LNCaP clone FGC (cell line): ENCODE measurements at regions not wholly inside any gene's neighbourhood (a gene's known extent, or its start where the extent isn't known, plus 50 kb on each side); places are given as distances from the start of the nearest gene placed in this dataset.
A peak's percentile ranks its signal among the peaks of the same experiment; 100 is the strongest.

ENCODE experiments used
- DNase-seq: peaks from one replicate; pipeline ENCODE4 v3.0.0-alpha.2; 2011; ENCODE audit warnings: low read depth
- H3K4me3 ChIP-seq: 2 replicates; pipeline ENCODE4 v1.5.1; 2011; ENCODE audit warnings: mild to moderate bottlenecking, low read depth, low read length, control low read depth
- TF ChIP-seq, protein P1 (sequence below): IDR thresholded peaks from 2 replicates; pipeline ENCODE4 v1.5.1; 2012; ENCODE audit warnings: mild to moderate bottlenecking; ENCODE audit not compliant: control insufficient read depth, insufficient read depth; ENCODE audit errors: extremely low read depth

DNA sequence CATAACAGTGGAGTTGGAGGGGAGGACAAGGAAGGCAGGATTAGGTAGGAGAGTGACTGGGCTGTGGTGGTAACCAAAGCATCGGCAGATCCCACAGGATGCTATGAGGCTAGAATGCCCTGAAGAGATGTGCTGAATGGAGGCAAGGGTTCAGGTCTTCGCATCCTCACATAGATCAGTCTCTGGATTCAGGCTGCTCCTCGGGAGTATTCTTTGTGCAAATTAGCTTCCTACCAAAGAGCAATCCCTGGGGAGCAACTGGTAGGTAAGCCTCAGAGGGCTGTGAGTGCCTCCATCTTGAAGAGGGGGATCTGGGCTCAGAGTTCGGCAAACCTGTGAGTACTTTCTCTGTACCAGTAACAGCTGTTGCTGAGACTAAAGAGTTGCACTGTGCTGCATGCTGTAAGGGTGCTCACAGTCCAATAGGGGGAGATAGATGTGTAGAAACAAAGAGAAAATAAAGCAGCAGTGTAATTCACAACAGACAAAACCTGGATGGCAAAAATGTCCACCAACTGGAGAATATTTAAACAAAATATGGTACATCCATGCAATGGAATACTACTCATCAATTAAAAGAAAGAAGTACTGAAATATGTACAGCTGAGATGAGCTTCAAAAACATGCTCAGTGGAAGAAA is 322.4 kb upstream of the DEPDC1 start:
- peak; percentile 26 for DNase-seq
- TF ChIP-seq, protein P1, sequence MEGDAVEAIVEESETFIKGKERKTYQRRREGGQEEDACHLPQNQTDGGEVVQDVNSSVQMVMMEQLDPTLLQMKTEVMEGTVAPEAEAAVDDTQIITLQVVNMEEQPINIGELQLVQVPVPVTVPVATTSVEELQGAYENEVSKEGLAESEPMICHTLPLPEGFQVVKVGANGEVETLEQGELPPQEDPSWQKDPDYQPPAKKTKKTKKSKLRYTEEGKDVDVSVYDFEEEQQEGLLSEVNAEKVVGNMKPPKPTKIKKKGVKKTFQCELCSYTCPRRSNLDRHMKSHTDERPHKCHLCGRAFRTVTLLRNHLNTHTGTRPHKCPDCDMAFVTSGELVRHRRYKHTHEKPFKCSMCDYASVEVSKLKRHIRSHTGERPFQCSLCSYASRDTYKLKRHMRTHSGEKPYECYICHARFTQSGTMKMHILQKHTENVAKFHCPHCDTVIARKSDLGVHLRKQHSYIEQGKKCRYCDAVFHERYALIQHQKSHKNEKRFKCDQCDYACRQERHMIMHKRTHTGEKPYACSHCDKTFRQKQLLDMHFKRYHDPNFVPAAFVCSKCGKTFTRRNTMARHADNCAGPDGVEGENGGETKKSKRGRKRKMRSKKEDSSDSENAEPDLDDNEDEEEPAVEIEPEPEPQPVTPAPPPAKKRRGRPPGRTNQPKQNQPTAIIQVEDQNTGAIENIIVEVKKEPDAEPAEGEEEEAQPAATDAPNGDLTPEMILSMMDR: peak; percentile 80
- H3K4me3 ChIP-seq: no peak overlapping the region

- H3K4me3 ChIP-seq: no peak overlapping the region
- TF ChIP-seq, protein P1: no peak
- no peak for DNase-seq
These were observed 323.3 kb upstream of the DEPDC1 start for GRCh38 chr1:68820151-68820550.

DNA sequence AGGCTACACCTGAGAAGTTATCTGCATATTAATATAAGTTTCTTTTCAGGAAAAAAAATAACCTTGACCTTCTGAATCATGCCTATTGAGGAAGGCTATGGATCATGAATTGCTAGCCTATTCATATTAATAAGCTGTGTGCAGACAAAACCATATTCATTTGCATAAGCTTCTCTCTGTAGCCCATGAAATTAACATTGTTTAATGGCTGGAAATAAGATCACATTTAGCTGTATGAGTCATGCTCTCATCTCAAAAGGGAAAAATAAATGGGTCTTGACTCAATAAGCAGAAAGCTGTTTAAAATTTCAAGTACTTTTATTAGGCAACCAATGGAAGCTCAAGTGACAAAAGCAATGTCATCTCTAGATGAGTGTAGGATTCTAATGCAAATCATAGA is 330.0 kb upstream of the DEPDC1 start:
- no peak for DNase-seq
- no peak overlapping the region for H3K4me3 ChIP-seq
- TF ChIP-seq, protein P1: no peak

GRCh38 chr1:68827261-68827660 is 330.4 kb upstream of the DEPDC1 start:
- no peak overlapping the region for H3K4me3 ChIP-seq
- no peak for DNase-seq
- TF ChIP-seq, protein P1: no peak

GRCh38 chr1:68828013-68828412 is 331.1 kb upstream of the DEPDC1 start:
- DNase-seq: no peak
- TF ChIP-seq, protein P1: no peak
- no peak overlapping the region for H3K4me3 ChIP-seq

DNA sequence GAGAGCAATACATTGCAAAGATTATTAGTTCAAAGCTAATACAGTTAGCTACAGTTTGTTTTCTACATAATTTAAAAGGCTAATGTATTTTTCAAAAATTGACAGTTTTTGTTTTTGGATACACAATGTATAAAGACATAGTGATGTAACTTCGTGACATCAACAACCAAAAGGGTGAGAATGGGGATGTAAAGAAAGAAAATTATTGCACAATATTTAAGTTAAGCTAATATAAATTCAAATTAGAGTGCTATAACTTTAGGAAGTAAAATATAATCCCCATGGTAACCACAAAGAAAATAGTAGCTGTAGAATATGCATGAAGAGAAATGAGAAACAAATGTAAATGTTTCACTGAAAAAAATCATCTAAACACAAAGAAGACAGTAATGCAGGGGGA is 334.4 kb upstream of the DEPDC1 start:
- TF ChIP-seq, protein P1: no peak
- no peak for DNase-seq
- H3K4me3 ChIP-seq: no peak overlapping the region

DNA sequence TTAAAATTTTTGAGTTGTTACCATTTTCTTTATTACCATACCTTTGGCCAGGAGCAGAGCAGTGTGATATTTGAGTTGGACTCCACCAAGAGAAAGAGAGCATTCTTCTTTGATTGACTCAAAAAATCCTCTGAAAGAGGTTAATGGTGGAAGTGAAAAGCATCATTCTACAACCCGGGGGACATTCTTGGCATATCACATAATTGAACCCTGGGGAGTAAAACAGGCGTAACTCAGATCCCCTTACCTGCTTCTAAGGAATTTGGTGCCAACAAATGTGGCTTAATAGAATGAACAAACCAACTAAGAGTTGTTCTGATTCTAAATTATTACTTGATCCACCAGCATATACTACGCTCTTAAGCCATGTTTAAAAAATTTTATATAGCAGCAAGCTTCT is 351.1 kb upstream of the DEPDC1 start:
- TF ChIP-seq, protein P1: no peak
- no peak overlapping the region for H3K4me3 ChIP-seq
- no peak for DNase-seq
